ENCODE measurements at regions not wholly inside any gene's neighbourhood (a gene's known extent, or its start where the extent isn't known, plus 50 kb on each side); places are given as distances from the start of the nearest gene placed in this dataset.

GRCh38 chr4:184548648-184549341 lies 74.4 kb upstream of the IRF2 start:
- TF ChIP-seq POU5F1 (IDR thresholded peaks at IDR 0.05; ENCODE audit: low read depth, low read length) (no peak), CTCF (IDR thresholded peaks at IDR 0.05; ENCODE audit: control extremely low read depth in 1 of 3, insufficient read depth in 1 of 3, low read depth in 1 of 3, low read length in 3 of 3) (no peak), EGR1 (IDR thresholded peaks at IDR 0.05; ENCODE audit: borderline replicate concordance, low read depth, low read length) (no peak), JUND (IDR thresholded peaks at IDR 0.05; ENCODE audit: low read length) (no peak), GTF2F1 (IDR thresholded peaks at IDR 0.05; ENCODE audit: borderline replicate concordance, low read depth, low read length) (no peak), SAP30 (IDR thresholded peaks at IDR 0.05; ENCODE audit: insufficient read depth, insufficient replicate concordance, low read length) (no peak), JUN (IDR thresholded peaks at IDR 0.05; ENCODE audit: low read depth, low read length) (no peak), RXRA (IDR thresholded peaks at IDR 0.05; ENCODE audit: insufficient read depth, low read depth, low read length) (no peak), SP2 (IDR thresholded peaks at IDR 0.05; ENCODE audit: low read length) (no peak), CEBPB (IDR thresholded peaks at IDR 0.05; ENCODE audit: low read depth, low read length) (no peak), YY1 (IDR thresholded peaks at IDR 0.05; ENCODE audit: low read depth, low read length) (no peak), CREB1 (IDR thresholded peaks at IDR 0.05) (no peak)
